ENCODE measurements at regions not wholly inside any gene's neighbourhood (a gene's known extent, or its start where the extent isn't known, plus 50 kb on each side); places are given as distances from the start of the nearest gene placed in this dataset.
A peak's percentile ranks its signal among the peaks of the same experiment; 100 is the strongest.

- DNase-seq, result no peak
Observed at GRCh38 chr3:102529452-102529851, 94.6 kb downstream of the ZPLD1 start.

- DNase-seq, result no peak
Observed at GRCh38 chr3:102530415-102531181, 95.8 kb downstream of the ZPLD1 start.

GRCh38 chr3:102531686-102532085, 96.9 kb downstream of the ZPLD1 start:
- no peak for DNase-seq

- DNase-seq, result no peak
Observed at GRCh38 chr3:102532901-102533300, 98.1 kb downstream of the ZPLD1 start.

- DNase-seq, result no peak
Observed at GRCh38 chr3:102533784-102534183, 99.0 kb downstream of the ZPLD1 start.

GRCh38 chr3:102536456-102536855, 101.6 kb downstream of the ZPLD1 start:
- DNase-seq, result peak in 5 of 51 donors; percentile 1 to 46 (median 2)

- DNase-seq, result no peak
Observed at GRCh38 chr3:102537123-102537522, 102.3 kb downstream of the ZPLD1 start.

GRCh38 chr3:102544741-102545140, 109.9 kb downstream of the ZPLD1 start:
- DNase-seq, result no peak

GRCh38 chr3:102545276-102545675, 110.5 kb downstream of the ZPLD1 start:
- DNase-seq, result no peak

GRCh38 chr3:102553876-102554275, 119.1 kb downstream of the ZPLD1 start:
- no peak for DNase-seq

GRCh38 chr3:102570511-102570910, 135.7 kb downstream of the ZPLD1 start:
- DNase-seq, result no peak

GRCh38 chr3:102571006-102571405, 136.2 kb downstream of the ZPLD1 start:
- no peak for DNase-seq

- DNase-seq, result no peak
Observed at GRCh38 chr3:102571720-102572384, 137.0 kb downstream of the ZPLD1 start.

- DNase-seq, result no peak
Observed at GRCh38 chr3:102573483-102574028, 138.7 kb downstream of the ZPLD1 start.

- DNase-seq, result no peak
Observed at GRCh38 chr3:102574355-102574754, 139.5 kb downstream of the ZPLD1 start.

GRCh38 chr3:102576651-102577050, 141.8 kb downstream of the ZPLD1 start:
- no peak for DNase-seq

- no peak for DNase-seq
Observed at GRCh38 chr3:102577082-102577789, 142.4 kb downstream of the ZPLD1 start.

GRCh38 chr3:102580760-102581159, 145.9 kb downstream of the ZPLD1 start:
- no peak for DNase-seq

- DNase-seq, result no peak
Observed at GRCh38 chr3:102586485-102586884, 151.7 kb downstream of the ZPLD1 start.

GRCh38 chr3:102593812-102594602, 159.2 kb downstream of the ZPLD1 start:
- DNase-seq, result no peak

- DNase-seq, result no peak
Observed at GRCh38 chr3:102595057-102595456, 160.2 kb downstream of the ZPLD1 start.
